EL (cell line): ENCODE measurements at regions not wholly inside any gene's neighbourhood (a gene's known extent, or its start where the extent isn't known, plus 50 kb on each side); places are given as distances from the start of the nearest gene placed in this dataset.

Source experiments
- DNase-seq: peaks from one replicate; pipeline ENCODE4 v3.0.0-alpha.2; 2016

DNA sequence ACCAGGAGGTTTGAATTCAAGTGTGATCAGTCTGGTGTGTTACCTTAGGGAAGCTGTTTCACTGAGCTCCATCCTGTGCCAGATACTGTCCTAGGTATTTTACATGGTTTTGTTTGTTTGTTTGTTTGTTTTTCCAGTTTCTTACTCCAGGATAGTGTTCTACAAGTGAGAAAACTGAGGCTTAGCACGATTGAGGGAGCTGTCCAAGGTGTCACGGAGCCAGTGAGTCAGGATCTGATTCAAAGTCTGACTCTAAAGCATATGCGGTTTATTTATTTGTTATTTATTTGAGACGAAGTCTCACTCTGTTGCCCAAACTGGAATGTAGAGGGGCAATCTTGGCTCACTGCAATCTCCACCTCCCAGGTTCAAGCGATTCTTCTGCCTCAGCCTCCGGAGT is 79.7 kb upstream of the GNG2 start:
- peak; percentile 32 for DNase-seq

DNA sequence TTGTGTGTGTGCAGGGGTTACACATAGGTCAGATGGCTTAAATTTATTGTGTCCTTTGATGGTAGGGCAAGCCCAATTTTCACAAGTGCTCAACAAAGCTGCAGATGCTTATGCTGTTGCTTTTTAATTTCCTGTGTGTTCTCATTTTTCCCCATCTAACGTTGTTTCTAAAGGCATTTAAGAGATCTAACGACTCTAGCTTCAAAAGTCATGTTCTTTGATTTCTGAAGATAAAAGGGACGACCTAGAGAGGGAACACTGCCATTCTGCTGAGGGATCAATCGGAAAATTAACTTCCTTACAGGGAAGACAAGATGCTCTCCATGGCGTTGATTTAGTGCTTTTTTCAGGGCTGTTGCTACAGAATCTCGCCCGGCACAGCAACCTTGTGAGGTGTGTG is 79.0 kb upstream of the GNG2 start:
- no peak for DNase-seq

DNA sequence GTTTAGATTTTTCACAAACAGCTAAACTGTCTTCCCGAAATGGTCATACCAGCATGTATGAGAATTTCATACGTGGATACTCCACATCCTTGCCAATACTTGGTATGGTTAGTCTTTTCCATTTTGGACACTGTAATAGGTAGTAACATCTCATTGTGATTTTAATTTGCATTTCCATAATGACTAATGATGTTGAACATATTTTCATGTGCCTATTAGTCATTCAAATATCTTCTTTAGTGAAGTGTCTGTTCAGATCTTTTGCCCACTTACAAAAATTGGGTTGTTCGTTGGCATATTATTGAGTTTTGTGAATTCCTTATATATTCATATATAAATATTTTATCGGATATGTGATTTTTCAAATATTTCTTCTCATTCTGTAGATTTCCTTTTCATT is 78.0 kb upstream of the GNG2 start:
- DNase-seq, result no peak

DNA sequence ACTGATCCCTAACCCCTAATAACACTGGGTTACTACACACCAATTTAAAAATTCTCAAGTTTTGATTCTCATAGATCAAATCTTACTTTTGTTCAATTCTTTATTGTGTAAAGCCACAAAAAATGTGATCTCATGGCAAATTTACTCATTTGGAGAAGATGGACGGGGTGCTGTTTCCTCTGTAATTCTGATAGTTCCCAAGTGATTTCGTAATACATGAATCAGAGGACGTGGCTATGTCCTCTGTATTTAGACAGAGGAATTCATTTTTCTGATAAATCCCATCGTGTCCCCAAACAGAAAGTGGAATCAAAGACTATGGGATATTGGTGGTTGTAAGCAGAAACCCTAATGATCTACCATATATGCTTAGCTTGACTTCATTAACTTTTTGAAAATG is 76.6 kb upstream of the GNG2 start:
- peak; percentile 73 for DNase-seq

DNA sequence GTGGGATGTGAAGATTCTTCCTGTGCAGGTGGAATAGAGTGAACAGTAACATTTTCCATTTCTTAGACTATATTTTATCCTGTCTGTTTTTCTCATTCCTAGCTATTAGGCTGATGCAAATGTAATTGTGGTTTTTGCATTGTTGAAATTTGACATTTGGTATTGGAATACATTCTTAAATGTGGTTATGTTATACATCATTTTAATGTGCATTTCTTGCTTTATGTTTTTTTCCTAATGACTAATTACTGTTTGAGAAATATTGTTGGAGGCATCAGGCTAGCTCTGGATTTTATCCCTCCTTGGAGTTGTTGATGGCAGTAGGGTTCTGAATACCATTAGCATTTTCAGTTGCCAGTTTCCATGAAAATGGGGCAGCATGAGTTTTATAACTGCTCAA is 75.9 kb upstream of the GNG2 start:
- DNase-seq, result no peak

DNA sequence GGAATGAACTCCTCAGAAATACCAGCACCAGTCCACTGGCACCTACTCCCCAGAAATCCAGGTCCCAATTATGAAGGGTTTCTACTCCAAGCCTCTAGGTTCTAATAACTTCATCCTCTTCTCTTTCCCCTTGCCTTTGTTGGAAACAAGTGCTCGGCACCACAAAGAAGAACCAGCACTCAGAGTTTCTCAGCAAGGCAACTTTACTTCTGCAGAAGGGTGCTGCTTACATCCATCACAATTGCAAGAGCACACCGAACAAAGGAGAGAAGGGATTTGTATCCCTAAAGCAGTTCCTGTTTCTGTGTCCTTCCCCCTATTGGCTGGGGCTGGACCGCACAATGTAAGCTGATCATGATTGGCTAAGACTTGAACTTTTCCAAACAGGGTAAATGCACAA is 74.2 kb upstream of the GNG2 start:
- no peak for DNase-seq

DNA sequence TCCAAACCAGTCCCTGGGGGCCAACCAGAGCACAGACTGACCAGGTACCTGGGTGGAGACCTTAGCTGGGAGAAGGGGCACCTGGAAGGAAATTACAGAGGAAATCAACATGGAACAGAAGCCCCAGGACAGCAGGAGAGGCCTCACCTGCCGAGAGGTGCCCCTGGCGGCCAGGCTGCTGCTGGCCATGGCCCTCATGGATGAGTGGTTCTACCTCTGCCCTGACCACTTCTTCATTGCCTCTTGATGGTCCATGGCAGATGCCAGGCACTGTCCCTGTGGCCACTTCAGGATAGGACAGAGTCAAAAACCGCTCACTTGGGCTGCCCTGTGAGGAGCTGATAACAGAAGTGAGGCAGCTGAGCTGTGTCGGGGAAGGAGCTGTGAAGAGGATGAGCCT is 73.1 kb upstream of the GNG2 start:
- DNase-seq, result no peak

DNA sequence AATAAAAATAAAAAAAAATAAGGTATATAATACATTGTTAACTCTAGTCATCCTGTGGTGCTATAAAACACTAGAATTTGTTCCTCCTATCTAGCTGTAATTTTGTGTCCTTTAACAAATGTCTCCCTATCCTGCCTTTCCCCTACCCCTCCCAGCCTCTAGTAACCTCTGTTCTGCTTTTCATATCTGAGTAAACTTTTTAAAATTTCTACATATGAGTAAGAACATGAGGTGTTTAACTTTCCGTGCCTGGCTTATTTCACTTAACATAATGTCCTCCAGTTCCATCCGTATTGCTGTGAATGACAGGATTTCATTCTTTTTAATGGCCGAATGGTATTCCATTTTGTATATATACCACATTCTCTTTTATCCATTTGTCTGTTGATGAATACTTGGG is 71.3 kb upstream of the GNG2 start:
- no peak for DNase-seq

DNA sequence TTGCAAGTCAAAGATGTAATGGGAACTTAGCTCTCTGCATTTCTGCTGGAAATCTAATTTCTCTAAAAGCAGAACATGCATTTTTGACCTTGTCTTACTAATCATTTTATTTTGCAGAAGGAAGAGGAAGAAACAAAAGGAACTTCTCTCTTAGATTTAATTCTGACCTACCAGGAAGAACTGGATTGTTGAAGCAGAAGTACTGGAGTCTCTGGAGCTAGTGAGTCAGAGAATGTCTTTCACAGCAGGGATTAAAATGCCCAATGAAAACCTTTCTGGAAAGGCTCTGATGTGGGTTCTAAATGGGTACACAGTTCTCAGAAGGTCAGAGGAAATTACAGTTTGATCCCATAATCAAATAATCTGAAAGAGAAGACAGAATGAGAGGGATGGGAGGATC is 70.8 kb upstream of the GNG2 start:
- no peak for DNase-seq

DNA sequence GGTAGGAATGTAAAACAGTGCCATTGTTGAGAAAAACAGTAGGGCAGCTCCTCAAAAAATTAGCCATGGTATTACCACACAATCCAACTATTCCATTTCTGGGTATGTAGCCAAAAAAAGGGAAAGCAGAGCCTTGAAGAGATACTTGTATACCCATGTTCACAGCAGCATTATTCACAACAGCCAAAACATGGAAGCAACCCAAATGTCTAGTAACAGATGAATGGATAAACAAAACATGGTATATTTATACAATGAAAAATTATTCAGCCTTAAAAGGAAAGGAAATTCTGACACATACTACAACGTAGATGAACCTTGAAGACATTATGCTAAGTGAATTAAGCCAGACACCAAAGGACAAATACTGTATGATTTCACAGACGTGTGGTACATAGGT is 67.6 kb upstream of the GNG2 start:
- no peak for DNase-seq

DNA sequence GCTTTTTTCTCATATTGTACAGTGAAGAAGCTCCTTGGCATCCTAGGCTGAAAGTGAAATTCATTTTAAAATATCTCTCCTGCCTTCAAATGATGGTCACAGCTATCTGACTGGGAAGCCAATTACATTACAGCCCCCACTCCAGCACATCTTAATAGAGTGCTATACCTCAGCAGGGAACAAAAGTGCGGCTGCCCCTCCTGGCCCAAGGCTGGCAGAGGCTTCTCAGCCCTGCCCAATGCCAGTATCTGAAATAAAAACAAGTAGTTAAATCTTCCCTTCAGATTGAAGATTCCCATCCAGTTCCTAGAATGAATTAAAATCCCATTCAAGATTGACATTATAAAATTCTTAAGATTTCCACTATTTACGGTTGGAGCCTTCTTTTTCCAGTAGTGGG is 54.9 kb upstream of the GNG2 start:
- no peak for DNase-seq

DNA sequence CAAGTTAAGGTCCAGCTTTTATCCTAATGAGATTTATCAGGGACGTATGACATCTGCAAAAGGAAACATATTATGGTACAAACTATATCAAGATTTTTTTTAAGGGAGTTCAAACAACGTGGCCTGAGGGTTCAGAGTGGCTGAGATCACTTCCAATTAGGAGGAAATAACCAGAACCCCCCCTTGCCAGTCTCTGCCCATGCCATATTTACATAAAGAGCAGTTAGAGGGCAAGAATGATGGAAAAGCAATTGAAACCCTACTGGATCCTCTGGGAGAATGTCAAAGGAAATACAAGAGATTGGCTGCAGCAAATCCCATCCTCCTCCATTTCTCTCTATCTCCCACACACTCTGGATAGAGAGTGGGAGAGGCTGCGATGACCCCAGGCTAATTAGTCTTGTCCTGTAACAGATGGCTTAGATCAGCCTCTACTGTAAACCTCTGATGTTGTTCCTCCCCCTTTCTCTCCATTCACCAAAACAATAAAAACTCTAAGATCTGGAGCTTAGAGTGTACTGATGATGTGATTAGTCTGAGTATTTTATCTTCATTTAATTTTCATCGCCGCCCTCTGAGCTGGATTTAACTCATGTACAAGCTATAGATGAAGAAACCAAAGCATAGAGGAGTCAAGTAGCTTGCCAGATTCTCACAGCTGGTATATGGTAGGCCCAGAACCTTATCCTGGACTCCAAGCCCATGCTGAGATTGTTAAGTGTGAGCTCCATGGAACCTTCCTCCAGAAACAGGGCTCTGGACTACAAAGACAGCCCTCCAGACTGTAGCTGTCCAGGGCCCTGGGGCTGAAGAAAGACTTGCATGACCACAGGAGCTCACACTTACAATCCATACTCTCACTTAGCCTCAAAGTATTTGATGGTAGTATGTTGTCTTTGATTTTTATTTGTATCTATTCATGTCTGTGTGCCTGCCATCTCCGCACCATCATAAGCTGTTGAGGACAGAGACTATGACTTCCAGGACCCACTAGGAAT is 54.1 kb upstream of the GNG2 start:
- DNase-seq, result no peak

DNA sequence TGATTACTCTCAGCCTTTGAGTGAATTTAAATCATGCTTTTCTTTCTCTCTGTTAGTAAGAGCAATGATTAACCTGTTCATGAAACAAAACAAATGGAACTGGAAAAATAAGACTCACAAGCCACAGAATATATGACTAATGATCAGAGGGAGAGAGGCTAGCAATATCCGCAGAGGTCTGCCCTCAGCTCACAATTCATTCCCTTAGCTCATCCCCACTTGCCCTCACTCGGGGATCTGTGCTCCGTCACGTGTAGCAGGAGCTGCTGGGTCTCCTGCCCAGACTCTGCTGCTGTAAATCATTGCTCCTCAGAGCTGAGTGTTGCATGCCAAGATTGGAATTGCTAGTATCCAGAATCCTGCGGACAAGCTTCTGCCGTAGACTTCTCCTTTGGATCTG is 53.1 kb upstream of the GNG2 start:
- no peak for DNase-seq
